Neuron (in vitro differentiated cells): ENCODE measurements at regions not wholly inside any gene's neighbourhood (a gene's known extent, or its start where the extent isn't known, plus 50 kb on each side); places are given as distances from the start of the nearest gene placed in this dataset.

ENCODE experiments used
- H2AFZ ChIP-seq: one replicate; pipeline ENCODE4 v1.6.1; 2013; ENCODE audit warnings: low read depth, mild to moderate bottlenecking, inconsistent platforms, low read length, moderate library complexity
- H3K27me3 ChIP-seq: one replicate; pipeline ENCODE4 v1.6.1; 2013; ENCODE audit warnings: low read length; ENCODE audit not compliant: insufficient read depth
- H3K36me3 ChIP-seq: one replicate; pipeline ENCODE4 v1.6.1; 2013; ENCODE audit warnings: low read length; ENCODE audit not compliant: insufficient read depth
- H3K4me1 ChIP-seq: one replicate; pipeline ENCODE4 v1.6.1; 2013; ENCODE audit warnings: low read length; ENCODE audit not compliant: insufficient read depth
- H3K4me3 ChIP-seq: 2 replicates; pipeline ENCODE4 v1.5.1; 2013; ENCODE audit warnings: mild to moderate bottlenecking, low read length, moderate library complexity
- H3K9me3 ChIP-seq: one replicate; pipeline ENCODE4 v1.6.1; 2013; ENCODE audit warnings: low read length

GRCh38 chr2:66084948-66085590 is 349.9 kb upstream of the MEIS1 start:
- Histone ChIP-seq H3K4me1 (no peaks in the 10 kb centered on the region), H3K36me3 (no peaks in the 10 kb centered on the region), H3K4me3 (no peak overlapping the region), H3K27me3 (no peaks in the 10 kb centered on the region), H3K9me3 (no peaks in the 10 kb centered on the region), H2AFZ (no peak overlapping the region)

GRCh38 chr2:66082581-66082980 is 352.3 kb upstream of the MEIS1 start:
- Histone ChIP-seq H3K9me3 (no peaks in the 10 kb centered on the region), H3K4me3 (no peak overlapping the region), H3K27me3 (no peaks in the 10 kb centered on the region), H2AFZ (no peak overlapping the region), H3K36me3 (no peaks in the 10 kb centered on the region), H3K4me1 (no peaks in the 10 kb centered on the region)

GRCh38 chr2:66080127-66080526 is 354.8 kb upstream of the MEIS1 start:
- Histone ChIP-seq H3K9me3 (no peaks in the 10 kb centered on the region), H3K27me3 (no peaks in the 10 kb centered on the region), H3K4me1 (no peaks in the 10 kb centered on the region), H2AFZ (no peak overlapping the region), H3K4me3 (no peak overlapping the region), H3K36me3 (no peaks in the 10 kb centered on the region)

GRCh38 chr2:66073172-66073571 is 361.8 kb upstream of the MEIS1 start:
- Histone ChIP-seq H3K9me3 (no peaks in the 10 kb centered on the region), H3K4me1 (no peaks in the 10 kb centered on the region), H2AFZ (no peak overlapping the region), H3K27me3 (no peaks in the 10 kb centered on the region), H3K4me3 (no peak overlapping the region), H3K36me3 (no peaks in the 10 kb centered on the region)

GRCh38 chr2:66070721-66071602 is 364.0 kb upstream of the MEIS1 start:
- Histone ChIP-seq H3K27me3 (no peaks in the 10 kb centered on the region), H3K4me1 (no peaks in the 10 kb centered on the region), H3K4me3 (no peak overlapping the region), H3K36me3 (no peaks in the 10 kb centered on the region), H2AFZ (no peak overlapping the region), H3K9me3 (no peaks in the 10 kb centered on the region)

- H3K9me3 ChIP-seq = no peaks in the 10 kb centered on the region
- H3K4me3 ChIP-seq = no peak overlapping the region
- no peak overlapping the region for H2AFZ ChIP-seq
- H3K36me3 ChIP-seq = no peaks in the 10 kb centered on the region
- H3K4me1 ChIP-seq = no peaks in the 10 kb centered on the region
- no peaks in the 10 kb centered on the region for H3K27me3 ChIP-seq
Observed at GRCh38 chr2:66069937-66070720, 364.8 kb upstream of the MEIS1 start.

- no peaks in the 10 kb centered on the region for H3K9me3 ChIP-seq
- H3K27me3 ChIP-seq = no peaks in the 10 kb centered on the region
- no peak overlapping the region for H3K4me3 ChIP-seq
- H3K36me3 ChIP-seq = no peaks in the 10 kb centered on the region
- H2AFZ ChIP-seq = no peak overlapping the region
- no peaks in the 10 kb centered on the region for H3K4me1 ChIP-seq
Observed at GRCh38 chr2:66066032-66066431, 368.9 kb upstream of the MEIS1 start.

- Histone ChIP-seq H3K36me3 (no peaks in the 10 kb centered on the region), H3K9me3 (no peaks in the 10 kb centered on the region), H3K4me1 (no peaks in the 10 kb centered on the region), H2AFZ (no peak overlapping the region), H3K27me3 (no peaks in the 10 kb centered on the region), H3K4me3 (no peak overlapping the region)
Observed at GRCh38 chr2:66059332-66059731, 375.6 kb upstream of the MEIS1 start.

GRCh38 chr2:66058675-66059074 is 376.2 kb upstream of the MEIS1 start:
- Histone ChIP-seq H3K4me1 (no peaks in the 10 kb centered on the region), H3K27me3 (no peaks in the 10 kb centered on the region)

GRCh38 chr2:66057844-66058243 is 377.1 kb upstream of the MEIS1 start:
- no peak overlapping the region for H3K4me3 ChIP-seq
- H3K36me3 ChIP-seq = no peaks in the 10 kb centered on the region
- no peaks in the 10 kb centered on the region for H3K4me1 ChIP-seq
- H3K27me3 ChIP-seq = no peaks in the 10 kb centered on the region
- H2AFZ ChIP-seq = no peak overlapping the region
- H3K9me3 ChIP-seq = no peaks in the 10 kb centered on the region

More at GRCh38 chr2:66058675-66059074, 376.2 kb upstream of the MEIS1 start:
- H2AFZ ChIP-seq = no peak overlapping the region
- H3K9me3 ChIP-seq = no peaks in the 10 kb centered on the region
- H3K4me3 ChIP-seq = no peak overlapping the region
- H3K36me3 ChIP-seq = no peaks in the 10 kb centered on the region

- H3K9me3 ChIP-seq = no peaks in the 10 kb centered on the region
- no peak overlapping the region for H3K4me3 ChIP-seq
- no peak overlapping the region for H2AFZ ChIP-seq
- no peaks in the 10 kb centered on the region for H3K27me3 ChIP-seq
- H3K36me3 ChIP-seq = no peaks in the 10 kb centered on the region
- no peaks in the 10 kb centered on the region for H3K4me1 ChIP-seq
Observed at GRCh38 chr2:66050392-66050791, 384.5 kb upstream of the MEIS1 start.

- no peaks in the 10 kb centered on the region for H3K4me1 ChIP-seq
Observed at GRCh38 chr2:66048667-66049066, 386.3 kb upstream of the MEIS1 start.

More at GRCh38 chr2:66048667-66049066, 386.3 kb upstream of the MEIS1 start:
- Histone ChIP-seq H3K27me3 (no peaks in the 10 kb centered on the region), H2AFZ (no peak overlapping the region), H3K36me3 (no peaks in the 10 kb centered on the region), H3K4me3 (no peak overlapping the region), H3K9me3 (no peaks in the 10 kb centered on the region)
